ENCODE measurements at regions not wholly inside any gene's neighbourhood (a gene's known extent, or its start where the extent isn't known, plus 50 kb on each side); places are given as distances from the start of the nearest gene placed in this dataset.

- TF ChIP-seq, protein P1, sequence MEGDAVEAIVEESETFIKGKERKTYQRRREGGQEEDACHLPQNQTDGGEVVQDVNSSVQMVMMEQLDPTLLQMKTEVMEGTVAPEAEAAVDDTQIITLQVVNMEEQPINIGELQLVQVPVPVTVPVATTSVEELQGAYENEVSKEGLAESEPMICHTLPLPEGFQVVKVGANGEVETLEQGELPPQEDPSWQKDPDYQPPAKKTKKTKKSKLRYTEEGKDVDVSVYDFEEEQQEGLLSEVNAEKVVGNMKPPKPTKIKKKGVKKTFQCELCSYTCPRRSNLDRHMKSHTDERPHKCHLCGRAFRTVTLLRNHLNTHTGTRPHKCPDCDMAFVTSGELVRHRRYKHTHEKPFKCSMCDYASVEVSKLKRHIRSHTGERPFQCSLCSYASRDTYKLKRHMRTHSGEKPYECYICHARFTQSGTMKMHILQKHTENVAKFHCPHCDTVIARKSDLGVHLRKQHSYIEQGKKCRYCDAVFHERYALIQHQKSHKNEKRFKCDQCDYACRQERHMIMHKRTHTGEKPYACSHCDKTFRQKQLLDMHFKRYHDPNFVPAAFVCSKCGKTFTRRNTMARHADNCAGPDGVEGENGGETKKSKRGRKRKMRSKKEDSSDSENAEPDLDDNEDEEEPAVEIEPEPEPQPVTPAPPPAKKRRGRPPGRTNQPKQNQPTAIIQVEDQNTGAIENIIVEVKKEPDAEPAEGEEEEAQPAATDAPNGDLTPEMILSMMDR (IDR thresholded peaks at IDR 0.05; ENCODE audit: low read depth, low read length) = no peak
- no peak for TF ChIP-seq POLR2A (IDR thresholded peaks at IDR 0.05; ENCODE audit: extremely low read depth, insufficient read length)
These were observed 234.8 kb upstream of the GNPDA2 start for GRCh38 chr4:44961001-44961755.

All from NB4 (cell line).